Liver (tissue), 8 donors: ENCODE measurements at regions not wholly inside any gene's neighbourhood (a gene's known extent, or its start where the extent isn't known, plus 50 kb on each side); places are given as distances from the start of the nearest gene placed in this dataset.

Source experiments
- DNase-seq: peaks from one replicate; pipeline ENCODE4 v3.0.0-alpha.2; 2017; ENCODE audit warnings: low spot score
- H3K27ac ChIP-seq, 2 donors: one replicate each; pipeline ENCODE4 v1.7.0; 2013; ENCODE audit warnings: inconsistent platforms in 2 of 2, low read length in 2 of 2, control low read depth in 1 of 2, low read depth in 1 of 2, mild to moderate bottlenecking in 1 of 2
- H3K27me3 ChIP-seq, 4 donors: one replicate each; pipeline versions ENCODE4 v1.6.1 to v1.7.0; 2013; ENCODE audit warnings: low read length in 3 of 4, inconsistent platforms in 1 of 4, mild to moderate bottlenecking in 1 of 4, moderate library complexity in 1 of 4; ENCODE audit not compliant: control insufficient read depth in 4 of 4, insufficient read depth in 4 of 4
- H3K36me3 ChIP-seq, 4 donors: one replicate each; pipeline versions ENCODE4 v1.6.1 to v1.7.0; 2013; ENCODE audit warnings: low read length in 3 of 4, mild to moderate bottlenecking in 3 of 4, low read depth in 1 of 4, moderate library complexity in 1 of 4; ENCODE audit not compliant: control insufficient read depth in 4 of 4, insufficient read depth in 3 of 4
- H3K4me1 ChIP-seq, 4 donors: one replicate each; pipeline versions ENCODE4 v1.6.1 to v1.7.0; 2013; ENCODE audit warnings: low read length in 3 of 4, mild to moderate bottlenecking in 3 of 4, moderate library complexity in 1 of 4; ENCODE audit not compliant: control insufficient read depth in 4 of 4, insufficient read depth in 4 of 4
- H3K4me3 ChIP-seq, 3 donors: one replicate each; pipeline versions ENCODE4 v1.6.1 to v1.7.0; 2013; ENCODE audit warnings: low read length in 3 of 3, control low read depth in 1 of 3, low read depth in 1 of 3, mild to moderate bottlenecking in 1 of 3
- H3K9ac ChIP-seq, 2 donors: one replicate each; pipeline ENCODE4 v1.7.0; 2013; ENCODE audit warnings: low read length in 2 of 2, mild to moderate bottlenecking in 2 of 2, moderate library complexity in 2 of 2, control low read depth in 1 of 2, low read depth in 1 of 2
- H3K9me3 ChIP-seq, 4 donors: one replicate each; pipeline versions ENCODE4 v1.6.1 to v1.7.0; 2013; ENCODE audit warnings: low read length in 3 of 4; ENCODE audit not compliant: control insufficient read depth in 4 of 4
- EGR1 ChIP-seq, 2 donors: IDR thresholded peaks; 2 replicates each; pipeline ENCODE4 v1.6.1; 2016 to 2018; ENCODE audit warnings: antibody characterized with exemption in 2 of 2, low read depth in 2 of 2
- FOXA1 ChIP-seq: IDR thresholded peaks from 2 replicates; pipeline ENCODE4 v1.6.1; 2016; ENCODE audit warnings: antibody characterized with exemption
- FOXA2 ChIP-seq: IDR thresholded peaks from 2 replicates; pipeline ENCODE4 v1.6.1; 2016; ENCODE audit warnings: antibody characterized with exemption
- HNF4G ChIP-seq: IDR thresholded peaks from 2 replicates; pipeline ENCODE4 v1.6.1; 2016; ENCODE audit warnings: antibody characterized with exemption
- JUND ChIP-seq, 2 donors: IDR thresholded peaks; 2 replicates each; pipeline ENCODE4 v1.6.1; 2016; ENCODE audit warnings: antibody characterized with exemption in 2 of 2
- RXRA ChIP-seq, 2 donors: IDR thresholded peaks; 2 replicates each; pipeline ENCODE4 v1.6.1; 2017 to 2018; ENCODE audit warnings: antibody characterized with exemption in 2 of 2, mild to moderate bottlenecking in 1 of 2
- TAF1 ChIP-seq: conservative IDR thresholded peaks from 2 replicates; pipeline ENCODE4 v1.6.1; 2016; ENCODE audit warnings: antibody characterized with exemption, mild to moderate bottlenecking
- YY1 ChIP-seq: IDR thresholded peaks from 2 replicates; pipeline ENCODE4 v1.6.1; 2016; ENCODE audit warnings: antibody characterized with exemption, mild to moderate bottlenecking
- WGBS: extraction: QIAGEN DNeasy Blood & Tissue Kit; methylation state at CpG from one replicate; pipeline ENCODE4 v1.1.7; 2013; 5-methylcytosine and 5-hydroxymethylcytosine counted together
- TF ChIP-seq, protein P1 (sequence below): IDR thresholded peaks from 2 replicates; pipeline ENCODE4 v1.6.1; 2016; ENCODE audit warnings: antibody characterized with exemption
- TF ChIP-seq, protein P2 (sequence below): IDR thresholded peaks from 2 replicates; pipeline ENCODE4 v1.6.1; 2016; ENCODE audit warnings: antibody characterized with exemption
- TF ChIP-seq, protein P3 (sequence below): fragments of 150-350 bp; IDR thresholded peaks from 2 replicates; pipeline ENCODE4 v1.5.1; 2017; ENCODE audit warnings: improper control_type of control experiment, low read depth, low read length; ENCODE audit not compliant: missing input control
- TF ChIP-seq, protein P4 (sequence below): IDR thresholded peaks from 2 replicates; pipeline ENCODE4 v1.6.1; 2016; ENCODE audit warnings: antibody characterized with exemption
- TF ChIP-seq, protein P5 (sequence below): IDR thresholded peaks from 2 replicates; pipeline ENCODE4 v1.6.1; 2016; ENCODE audit warnings: antibody characterized with exemption, mild to moderate bottlenecking
- donor health status: healthy.
- donor health status: healthy.
- donor health status: healthy.
- donor health status: healthy.
- donor health status: healthy.

DNA sequence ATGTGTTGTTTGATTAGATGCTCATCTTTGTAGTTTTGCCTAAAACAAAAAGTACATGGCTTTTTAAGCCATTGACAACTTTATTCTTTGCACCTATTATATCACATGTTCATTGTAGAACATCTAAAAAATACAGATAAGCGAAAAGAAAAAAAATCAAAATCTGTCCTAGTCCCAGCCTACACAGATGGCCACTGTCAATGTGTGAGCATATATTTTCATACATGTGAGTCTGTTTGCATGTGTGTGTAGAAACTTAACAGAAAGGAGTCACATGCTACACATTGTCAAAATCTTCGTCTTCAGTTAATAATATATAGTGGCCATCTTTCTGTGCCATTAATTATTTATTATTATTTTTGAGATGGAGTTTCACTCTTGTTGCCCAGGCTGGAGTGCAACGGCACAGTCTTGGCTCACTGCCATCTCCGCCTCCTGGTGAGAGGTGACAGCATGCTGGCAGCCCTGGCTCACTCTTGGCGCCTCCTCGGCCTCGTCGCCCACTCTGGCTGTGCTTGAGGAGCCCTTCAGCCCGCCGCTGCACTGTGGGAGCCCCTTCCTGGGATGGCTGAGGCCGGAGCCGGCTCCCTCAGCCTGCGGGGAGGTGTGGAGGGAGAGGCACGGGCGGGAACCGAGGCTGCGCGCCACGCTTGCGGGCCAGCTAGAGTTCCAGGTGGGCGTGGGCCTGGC lies 68.5 kb upstream of the AMZ2 start:
- Histone ChIP-seq H3K9me3 (no peaks in the 10 kb centered on the region), H3K27me3 (no peaks in the 10 kb centered on the region), H3K4me3 (no peak overlapping the region), H3K36me3 (no peaks in the 10 kb centered on the region), H3K4me1 (no peaks in the 10 kb centered on the region), H3K9ac (no peak overlapping the region), H3K27ac (no peak overlapping the region)
- TF ChIP-seq, protein P1, sequence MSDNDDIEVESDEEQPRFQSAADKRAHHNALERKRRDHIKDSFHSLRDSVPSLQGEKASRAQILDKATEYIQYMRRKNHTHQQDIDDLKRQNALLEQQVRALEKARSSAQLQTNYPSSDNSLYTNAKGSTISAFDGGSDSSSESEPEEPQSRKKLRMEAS = no peak
- no peak for TF ChIP-seq HNF4G
- TF ChIP-seq, protein P2, sequence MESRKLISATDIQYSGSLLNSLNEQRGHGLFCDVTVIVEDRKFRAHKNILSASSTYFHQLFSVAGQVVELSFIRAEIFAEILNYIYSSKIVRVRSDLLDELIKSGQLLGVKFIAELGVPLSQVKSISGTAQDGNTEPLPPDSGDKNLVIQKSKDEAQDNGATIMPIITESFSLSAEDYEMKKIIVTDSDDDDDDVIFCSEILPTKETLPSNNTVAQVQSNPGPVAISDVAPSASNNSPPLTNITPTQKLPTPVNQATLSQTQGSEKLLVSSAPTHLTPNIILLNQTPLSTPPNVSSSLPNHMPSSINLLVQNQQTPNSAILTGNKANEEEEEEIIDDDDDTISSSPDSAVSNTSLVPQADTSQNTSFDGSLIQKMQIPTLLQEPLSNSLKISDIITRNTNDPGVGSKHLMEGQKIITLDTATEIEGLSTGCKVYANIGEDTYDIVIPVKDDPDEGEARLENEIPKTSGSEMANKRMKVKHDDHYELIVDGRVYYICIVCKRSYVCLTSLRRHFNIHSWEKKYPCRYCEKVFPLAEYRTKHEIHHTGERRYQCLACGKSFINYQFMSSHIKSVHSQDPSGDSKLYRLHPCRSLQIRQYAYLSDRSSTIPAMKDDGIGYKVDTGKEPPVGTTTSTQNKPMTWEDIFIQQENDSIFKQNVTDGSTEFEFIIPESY = no peak
- TF ChIP-seq, protein P3, sequence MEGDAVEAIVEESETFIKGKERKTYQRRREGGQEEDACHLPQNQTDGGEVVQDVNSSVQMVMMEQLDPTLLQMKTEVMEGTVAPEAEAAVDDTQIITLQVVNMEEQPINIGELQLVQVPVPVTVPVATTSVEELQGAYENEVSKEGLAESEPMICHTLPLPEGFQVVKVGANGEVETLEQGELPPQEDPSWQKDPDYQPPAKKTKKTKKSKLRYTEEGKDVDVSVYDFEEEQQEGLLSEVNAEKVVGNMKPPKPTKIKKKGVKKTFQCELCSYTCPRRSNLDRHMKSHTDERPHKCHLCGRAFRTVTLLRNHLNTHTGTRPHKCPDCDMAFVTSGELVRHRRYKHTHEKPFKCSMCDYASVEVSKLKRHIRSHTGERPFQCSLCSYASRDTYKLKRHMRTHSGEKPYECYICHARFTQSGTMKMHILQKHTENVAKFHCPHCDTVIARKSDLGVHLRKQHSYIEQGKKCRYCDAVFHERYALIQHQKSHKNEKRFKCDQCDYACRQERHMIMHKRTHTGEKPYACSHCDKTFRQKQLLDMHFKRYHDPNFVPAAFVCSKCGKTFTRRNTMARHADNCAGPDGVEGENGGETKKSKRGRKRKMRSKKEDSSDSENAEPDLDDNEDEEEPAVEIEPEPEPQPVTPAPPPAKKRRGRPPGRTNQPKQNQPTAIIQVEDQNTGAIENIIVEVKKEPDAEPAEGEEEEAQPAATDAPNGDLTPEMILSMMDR = no peak
- no peak for TF ChIP-seq FOXA1
- no peak for TF ChIP-seq RXRA (IDR thresholded peaks at IDR 0.05)
- TF ChIP-seq TAF1 = no peak
- TF ChIP-seq, protein P4, sequence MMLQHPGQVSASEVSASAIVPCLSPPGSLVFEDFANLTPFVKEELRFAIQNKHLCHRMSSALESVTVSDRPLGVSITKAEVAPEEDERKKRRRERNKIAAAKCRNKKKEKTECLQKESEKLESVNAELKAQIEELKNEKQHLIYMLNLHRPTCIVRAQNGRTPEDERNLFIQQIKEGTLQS = no peak
- TF ChIP-seq YY1 = no peak
- TF ChIP-seq, protein P5, sequence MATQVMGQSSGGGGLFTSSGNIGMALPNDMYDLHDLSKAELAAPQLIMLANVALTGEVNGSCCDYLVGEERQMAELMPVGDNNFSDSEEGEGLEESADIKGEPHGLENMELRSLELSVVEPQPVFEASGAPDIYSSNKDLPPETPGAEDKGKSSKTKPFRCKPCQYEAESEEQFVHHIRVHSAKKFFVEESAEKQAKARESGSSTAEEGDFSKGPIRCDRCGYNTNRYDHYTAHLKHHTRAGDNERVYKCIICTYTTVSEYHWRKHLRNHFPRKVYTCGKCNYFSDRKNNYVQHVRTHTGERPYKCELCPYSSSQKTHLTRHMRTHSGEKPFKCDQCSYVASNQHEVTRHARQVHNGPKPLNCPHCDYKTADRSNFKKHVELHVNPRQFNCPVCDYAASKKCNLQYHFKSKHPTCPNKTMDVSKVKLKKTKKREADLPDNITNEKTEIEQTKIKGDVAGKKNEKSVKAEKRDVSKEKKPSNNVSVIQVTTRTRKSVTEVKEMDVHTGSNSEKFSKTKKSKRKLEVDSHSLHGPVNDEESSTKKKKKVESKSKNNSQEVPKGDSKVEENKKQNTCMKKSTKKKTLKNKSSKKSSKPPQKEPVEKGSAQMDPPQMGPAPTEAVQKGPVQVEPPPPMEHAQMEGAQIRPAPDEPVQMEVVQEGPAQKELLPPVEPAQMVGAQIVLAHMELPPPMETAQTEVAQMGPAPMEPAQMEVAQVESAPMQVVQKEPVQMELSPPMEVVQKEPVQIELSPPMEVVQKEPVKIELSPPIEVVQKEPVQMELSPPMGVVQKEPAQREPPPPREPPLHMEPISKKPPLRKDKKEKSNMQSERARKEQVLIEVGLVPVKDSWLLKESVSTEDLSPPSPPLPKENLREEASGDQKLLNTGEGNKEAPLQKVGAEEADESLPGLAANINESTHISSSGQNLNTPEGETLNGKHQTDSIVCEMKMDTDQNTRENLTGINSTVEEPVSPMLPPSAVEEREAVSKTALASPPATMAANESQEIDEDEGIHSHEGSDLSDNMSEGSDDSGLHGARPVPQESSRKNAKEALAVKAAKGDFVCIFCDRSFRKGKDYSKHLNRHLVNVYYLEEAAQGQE = no peak
- WGBS = 93% methylated on average over 21 of the region's 21 CpGs
- no peak for DNase-seq

DNA sequence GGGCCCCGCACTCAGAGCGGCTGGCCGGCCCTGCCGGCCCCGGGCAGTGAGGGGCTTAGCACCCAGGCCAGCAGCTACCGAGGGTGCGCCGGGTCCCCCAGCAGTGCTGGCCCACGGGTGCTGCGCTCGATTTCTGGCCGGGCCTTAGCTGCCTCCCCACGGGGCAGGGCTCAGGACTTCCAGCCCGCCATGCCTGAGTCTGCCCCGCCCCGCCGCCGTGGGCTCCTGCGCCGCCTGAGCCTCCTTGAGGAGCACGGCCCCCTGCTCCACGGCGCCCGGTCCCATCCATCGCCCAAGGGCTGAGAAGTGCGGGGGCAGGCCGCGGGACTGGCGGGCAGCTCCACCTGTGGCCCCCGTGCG lies 67.9 kb upstream of the AMZ2 start:
- H3K27ac ChIP-seq = no peak overlapping the region

More for the DNA sequence above, 67.9 kb upstream of the AMZ2 start:
- no peaks in the 10 kb centered on the region for H3K27me3 ChIP-seq
- no peak overlapping the region for H3K9ac ChIP-seq
- no peak overlapping the region for H3K4me3 ChIP-seq
- 98% methylated on average over 31 of the region's 31 CpGs for WGBS
- TF ChIP-seq, protein P1 = no peak
- TF ChIP-seq, protein P5 = no peak
- TF ChIP-seq, protein P4 = no peak
- TF ChIP-seq YY1 = no peak
- TF ChIP-seq TAF1 = no peak
- TF ChIP-seq JUND (IDR thresholded peaks at IDR 0.05) = no peak
- TF ChIP-seq EGR1 (IDR thresholded peaks at IDR 0.05; ENCODE audit: low read depth in 2 of 2) = no peak
- no peak for TF ChIP-seq FOXA2
- TF ChIP-seq RXRA (IDR thresholded peaks at IDR 0.05) = no peak
- TF ChIP-seq HNF4G = no peak
- TF ChIP-seq, protein P3 = no peak
- H3K9me3 ChIP-seq = no peaks in the 10 kb centered on the region
- no peaks in the 10 kb centered on the region for H3K36me3 ChIP-seq
- no peak for DNase-seq
- H3K4me1 ChIP-seq = no peaks in the 10 kb centered on the region
